Fibroblast of the aortic adventitia (primary cell): ENCODE measurements at regions not wholly inside any gene's neighbourhood (a gene's known extent, or its start where the extent isn't known, plus 50 kb on each side); places are given as distances from the start of the nearest gene placed in this dataset. TPM values are rescaled to one million over a fixed set of nuclear protein-coding genes. Genes with fewer than 3 reads are reported as not detected.

ENCODE experiments used
- DNase-seq: peaks from one replicate; pipeline ENCODE4 v3.0.0-alpha.2; 2010; ENCODE audit warnings: low read depth
- H3K4me3 ChIP-seq: 2 replicates; pipeline ENCODE4 v1.5.1; 2011; ENCODE audit warnings: low read depth, mild to moderate bottlenecking, control low read depth, low read length, moderate library complexity
- CTCF ChIP-seq: IDR thresholded peaks from 2 replicates; pipeline ENCODE4 v1.5.1; 2011; ENCODE audit warnings: mild to moderate bottlenecking, low read length, control low read depth, inconsistent platforms; ENCODE audit not compliant: insufficient read depth
- small RNA-seq: library from RNA; depleted of rRNA; stranded (forward); fragments of <200 nt; gene quantifications from one replicate; pipeline ENCODE3, GENCODE V24; 2012

DNA sequence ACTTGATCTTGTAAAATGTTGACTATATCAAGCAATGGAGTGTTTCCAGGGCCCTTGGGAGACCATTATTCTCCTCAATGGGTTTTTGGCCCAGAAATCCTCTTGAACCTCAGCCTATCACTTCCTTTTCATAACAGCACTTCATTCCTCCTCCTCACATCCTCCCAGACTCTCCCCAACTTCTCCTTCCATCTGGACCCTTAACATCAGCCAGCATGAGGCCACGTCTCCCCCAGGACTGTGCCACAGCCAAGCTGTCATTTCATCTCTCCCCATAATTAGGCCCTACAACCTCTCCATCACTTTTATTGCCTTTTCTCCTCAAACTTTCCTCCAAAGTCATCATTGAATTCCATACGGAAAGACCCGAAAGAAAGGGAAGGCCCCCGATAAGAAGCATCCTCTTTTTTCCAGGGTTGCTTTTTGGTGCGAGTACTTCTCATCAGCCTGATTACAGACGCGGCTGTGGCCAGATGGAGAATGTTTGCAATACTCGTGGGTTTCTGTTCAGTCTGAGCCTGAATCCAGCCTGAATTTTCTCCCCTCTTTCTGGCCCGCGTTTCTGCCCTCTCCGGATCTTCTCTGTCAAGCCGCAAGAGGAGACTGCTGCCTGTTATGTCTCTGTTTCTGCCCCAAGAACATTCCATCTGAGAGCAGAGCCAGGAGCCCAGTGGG, 52.7 kb upstream of the SLC25A33 start:
- no peak for TF ChIP-seq CTCF
- H3K4me3 ChIP-seq: no peak overlapping the region
- DNase-seq: peak; percentile 32

Small RNAs in the stretch of these regions (small RNA-seq; reads per million reads assigned to genes)
- not detected for gene RNA5SP40
